Gastroesophageal sphincter (tissue), 4 donors: ENCODE measurements at regions not wholly inside any gene's neighbourhood (a gene's known extent, or its start where the extent isn't known, plus 50 kb on each side); places are given as distances from the start of the nearest gene placed in this dataset.
"Not testable (repeated sequence)": the region's sequence is repeated elsewhere in the genome, so short reads cannot be mapped to it uniquely, and the experiment has no call there.

Experiments
- ATAC-seq: fragments of 150-250 bp; one replicate; pipeline ENCODE4 v1.9.1; 2016; ENCODE audit warnings: mild to moderate bottlenecking, moderate library complexity
- H3K27ac ChIP-seq, 4 donors: fragments of 200-600 bp; sonication (generic) in 3 of 4; 1 replicate in 3 of 4; 2 replicates in 1 of 4; pipeline ENCODE4 v1.5.1; 2016 to 2019
- H3K27me3 ChIP-seq: fragments of 200-600 bp; sonication (generic); one replicate; pipeline ENCODE4 v1.5.1; 2019
- H3K36me3 ChIP-seq, 2 donors: fragments of 200-600 bp; sonication (generic); one replicate each; pipeline ENCODE4 v1.5.1; 2019; ENCODE audit warnings: control low read depth in 1 of 2
- H3K4me1 ChIP-seq, 3 donors: fragments of 200-600 bp; sonication (generic); 1 replicate in 2 of 3; 2 replicates in 1 of 3; pipeline ENCODE4 v1.5.1; 2016 to 2019; ENCODE audit warnings: control low read depth in 2 of 3
- H3K4me3 ChIP-seq, 2 donors: fragments of 200-600 bp; sonication (generic); one replicate each; pipeline ENCODE4 v1.5.1; 2019; ENCODE audit warnings: mild to moderate bottlenecking in 1 of 2, moderate library complexity in 1 of 2
- H3K9me3 ChIP-seq, 3 donors: fragments of 200-600 bp; sonication (generic); one replicate each; pipeline ENCODE4 v1.5.1; 2017 to 2019; ENCODE audit warnings: control low read depth in 2 of 3
- CTCF ChIP-seq, 4 experiments: fragments of 200-600 bp in 2 of 4; fragments of 450-650 bp in 2 of 4; sonication (generic) in 1 of 4; IDR thresholded peaks; one replicate each; pipeline ENCODE4 v1.5.1; 2017 to 2019; ENCODE audit warnings: antibody characterized with exemption in 4 of 4, mild to moderate bottlenecking in 2 of 4, moderate library complexity in 2 of 4
- EP300 ChIP-seq: sonication (generic); formaldehyde crosslinking; IDR thresholded peaks from one replicate; pipeline ENCODE4 v1.6.1; 2017; ENCODE audit warnings: antibody characterized with exemption, mild to moderate bottlenecking
- POLR2A ChIP-seq, 2 donors: fragments of 450-650 bp; IDR thresholded peaks; one replicate each; pipeline ENCODE4 v1.6.1; 2017; ENCODE audit warnings: antibody characterized with exemption in 2 of 2, mild to moderate bottlenecking in 2 of 2, moderate library complexity in 1 of 2
- POLR2AphosphoS5 ChIP-seq: sonication (generic); formaldehyde crosslinking; IDR thresholded peaks from one replicate; pipeline ENCODE4 v1.6.1; 2017; ENCODE audit warnings: antibody characterized with exemption
- WGBS, 2 donors: methylation state at CpG; one replicate each; pipeline ENCODE4 v1.1.5; 2018; ENCODE audit warnings: low coverage in 1 of 2; 5-methylcytosine and 5-hydroxymethylcytosine counted together
- small RNA-seq, 4 donors: library from RNA; depleted of rRNA; stranded (forward); fragments of <200 nt; gene quantifications; one replicate each; pipeline ENCODE3, GENCODE V24; 2016

- H3K27me3 ChIP-seq, result no peaks in the 10 kb centered on the region
- no peak overlapping the region for H3K4me3 ChIP-seq
- TF ChIP-seq POLR2AphosphoS5 (no peak), CTCF (IDR thresholded peaks at IDR 0.05) (no peak), POLR2A (IDR thresholded peaks at IDR 0.05) (no peak)
- no peaks in the 10 kb centered on the region for H3K4me1 ChIP-seq
- no peaks in the 10 kb centered on the region for H3K9me3 ChIP-seq
- no peak overlapping the region for H3K27ac ChIP-seq
- WGBS, 2 donors, result 80 to 100% methylated on average over 1 of the region's 2 CpGs
- no peaks in the 10 kb centered on the region for H3K36me3 ChIP-seq
- no peak for ATAC-seq
Measured at GRCh38 chr6:15184441-15184861, 61.4 kb upstream of the JARID2 start.

GRCh38 chr6:15185111-15185510 lies 60.8 kb upstream of the JARID2 start:
- not testable (repeated sequence) for H3K27me3 ChIP-seq, ATAC-seq, H3K36me3 ChIP-seq, H3K4me3 ChIP-seq, H3K27ac ChIP-seq, H3K4me1 ChIP-seq, H3K9me3 ChIP-seq
- WGBS, 2 donors, result 81 to 84% methylated on average over 5 to 6 of the region's 8 CpGs

GRCh38 chr6:15193451-15193850 lies 52.4 kb upstream of the JARID2 start:
- 87% methylated on average over 8 of the region's 10 CpGs; no CpG with 5 or more reads in 1 of the 2 donors for WGBS, 2 donors
- not testable (repeated sequence) for H3K27me3 ChIP-seq, H3K9me3 ChIP-seq, H3K4me1 ChIP-seq, H3K27ac ChIP-seq, H3K36me3 ChIP-seq, H3K4me3 ChIP-seq, ATAC-seq

- Histone ChIP-seq H3K4me3 (no peak overlapping the region), H3K9me3 (no peaks in the 10 kb centered on the region), H3K36me3 (no peaks in the 10 kb centered on the region), H3K27me3 (no peaks in the 10 kb centered on the region), H3K27ac (no peak overlapping the region), H3K4me1 (no peaks in the 10 kb centered on the region)
- TF ChIP-seq CTCF (IDR thresholded peaks at IDR 0.05), result no peak
- no peak for TF ChIP-seq EP300
- no peak for TF ChIP-seq POLR2A (IDR thresholded peaks at IDR 0.05)
- TF ChIP-seq POLR2AphosphoS5, result no peak
- 86 to 100% methylated on average over 4 of the region's 4 CpGs for WGBS, 2 donors
- ATAC-seq, result no peak
Measured at GRCh38 chr6:15194453-15194852, 51.4 kb upstream of the JARID2 start.

Small RNA genes lying in the stretch of these regions (small RNA-seq; reads per million reads assigned to genes)
- gene RN7SL332P (0 reads per million in 4 donors), gene RNU6-793P (0 reads per million in 4 donors)
